Smooth muscle cell (in vitro differentiated cells): ENCODE measurements at regions not wholly inside any gene's neighbourhood (a gene's known extent, or its start where the extent isn't known, plus 50 kb on each side); places are given as distances from the start of the nearest gene placed in this dataset.

Source experiments
- DNase-seq: peaks from one replicate; lab custom pipeline; 2025; ENCODE audit not compliant: unreplicated experiment; lab: John Stamatoyannopoulos, UW
- H2AFZ ChIP-seq: fragments of 200-600 bp; sonication (generic); 2 replicates; pipeline ENCODE4 v1.6.0; 2016; ENCODE audit warnings: antibody characterized with exemption, low read depth, mild to moderate bottlenecking
- H3F3A ChIP-seq: fragments of 200-600 bp; sonication (generic); 2 replicates; pipeline ENCODE4 v1.6.0; 2017; ENCODE audit warnings: antibody characterized with exemption, low read depth
- H3K27ac ChIP-seq: fragments of 200-600 bp; sonication (generic); 2 replicates; pipeline ENCODE4 v1.5.1; 2016; ENCODE audit warnings: low read depth, mild to moderate bottlenecking
- H3K27me3 ChIP-seq: fragments of 200-600 bp; sonication (generic); 2 replicates; pipeline ENCODE4 v1.6.1; 2016; ENCODE audit warnings: low read depth, mild to moderate bottlenecking
- H3K36me3 ChIP-seq: fragments of 200-600 bp; sonication (generic); 2 replicates; pipeline ENCODE4 v1.5.1; 2016; ENCODE audit warnings: low read depth
- H3K4me1 ChIP-seq: fragments of 200-600 bp; sonication (generic); 2 replicates; pipeline ENCODE4 v1.5.1; 2016; ENCODE audit warnings: low read depth
- H3K4me2 ChIP-seq: fragments of 200-600 bp; sonication (generic); 2 replicates; pipeline ENCODE4 v1.6.0; 2016; ENCODE audit warnings: mild to moderate bottlenecking
- H3K4me3 ChIP-seq: fragments of 200-600 bp; sonication (generic); 2 replicates; pipeline ENCODE4 v1.5.1; 2016; ENCODE audit warnings: mild to moderate bottlenecking
- H3K79me2 ChIP-seq: fragments of 200-600 bp; sonication (generic); 2 replicates; pipeline ENCODE4 v1.6.0; 2016; ENCODE audit warnings: low read depth, mild to moderate bottlenecking
- H3K9ac ChIP-seq: fragments of 200-600 bp; sonication (generic); 2 replicates; pipeline ENCODE4 v1.6.0; 2016; ENCODE audit warnings: low read depth
- H3K9me3 ChIP-seq: fragments of 200-600 bp; sonication (generic); replicated peaks from 2 replicates; pipeline ENCODE4 v1.5.1; 2016; ENCODE audit warnings: low read depth
- H4K20me1 ChIP-seq: fragments of 200-600 bp; sonication (generic); 2 replicates; pipeline ENCODE4 v1.6.0; 2016; ENCODE audit warnings: low read depth
- CTCF ChIP-seq: fragments of 200-600 bp; sonication (generic); IDR thresholded peaks from 2 replicates; pipeline ENCODE4 v1.5.1; 2017; ENCODE audit warnings: borderline replicate concordance, mild to moderate bottlenecking, antibody characterized with exemption; ENCODE audit not compliant: insufficient read depth, poor library complexity, severe bottlenecking
- WGBS: methylation state at CpG from one replicate; pipeline ENCODE4 v1.1.7; 2016; ENCODE audit warnings: low lambda C conversion rate; 5-methylcytosine and 5-hydroxymethylcytosine counted together

- H2AFZ ChIP-seq = no peak overlapping the region
- no peak for DNase-seq
- no peaks in the 10 kb centered on the region for H3K36me3 ChIP-seq
- H3K9me3 ChIP-seq = no peaks in the 10 kb centered on the region
- no peak overlapping the region for H3K27ac ChIP-seq
- H3K4me2 ChIP-seq = no peak overlapping the region
- TF ChIP-seq CTCF = no peak
- no peaks in the 10 kb centered on the region for H3K4me1 ChIP-seq
- H3K79me2 ChIP-seq = no peaks in the 10 kb centered on the region
- H3K9ac ChIP-seq = no peak overlapping the region
- H3F3A ChIP-seq = no peaks in the 10 kb centered on the region
- H3K27me3 ChIP-seq = peaks cover 4% of the 10 kb centered on the region
- 86% methylated on average over 10 of the region's 10 CpGs for WGBS
- no peak overlapping the region for H3K4me3 ChIP-seq
- H4K20me1 ChIP-seq = no peaks in the 10 kb centered on the region
Measured at GRCh38 chr10:125494651-125495239, 188.2 kb downstream of the TEX36 start.

GRCh38 chr10:125491381-125491780 lies 191.6 kb downstream of the TEX36 start:
- H3K36me3 ChIP-seq = no peaks in the 10 kb centered on the region
- H3K4me2 ChIP-seq = no peak overlapping the region
- DNase-seq = no peak
- H3K4me1 ChIP-seq = no peaks in the 10 kb centered on the region
- no peak overlapping the region for H3K9ac ChIP-seq
- WGBS = 89% methylated on average over 2 of the region's 2 CpGs
- no peak overlapping the region for H3K27ac ChIP-seq
- no peaks in the 10 kb centered on the region for H3K27me3 ChIP-seq
- no peaks in the 10 kb centered on the region for H3F3A ChIP-seq
- no peak for TF ChIP-seq CTCF
- H2AFZ ChIP-seq = no peak overlapping the region
- no peak overlapping the region for H3K4me3 ChIP-seq
- H3K79me2 ChIP-seq = no peaks in the 10 kb centered on the region
- H3K9me3 ChIP-seq = no peaks in the 10 kb centered on the region
- no peaks in the 10 kb centered on the region for H4K20me1 ChIP-seq

- 76% methylated on average over 6 of the region's 6 CpGs for WGBS
- no peaks in the 10 kb centered on the region for H3K4me1 ChIP-seq
- H2AFZ ChIP-seq = no peak overlapping the region
- TF ChIP-seq CTCF = no peak
- no peaks in the 10 kb centered on the region for H3K79me2 ChIP-seq
- H3F3A ChIP-seq = no peaks in the 10 kb centered on the region
- no peak overlapping the region for H3K4me2 ChIP-seq
- H3K27me3 ChIP-seq = no peaks in the 10 kb centered on the region
- H3K9me3 ChIP-seq = no peaks in the 10 kb centered on the region
- no peak overlapping the region for H3K27ac ChIP-seq
- no peak overlapping the region for H3K9ac ChIP-seq
- no peaks in the 10 kb centered on the region for H4K20me1 ChIP-seq
- H3K4me3 ChIP-seq = no peak overlapping the region
- no peak for DNase-seq
- H3K36me3 ChIP-seq = no peaks in the 10 kb centered on the region
Measured at GRCh38 chr10:125489731-125490130, 193.2 kb downstream of the TEX36 start.

GRCh38 chr10:125485665-125486064 lies 197.3 kb downstream of the TEX36 start:
- WGBS = 97% methylated on average over 4 of the region's 4 CpGs
- Histone ChIP-seq H2AFZ (no peak overlapping the region), H3K4me3 (no peak overlapping the region), H3K36me3 (no peaks in the 10 kb centered on the region), H3F3A (no peaks in the 10 kb centered on the region), H3K4me1 (peaks cover 9% of the 10 kb centered on the region), H3K4me2 (no peak overlapping the region), H3K79me2 (no peaks in the 10 kb centered on the region), H3K27me3 (no peaks in the 10 kb centered on the region), H3K9ac (no peak overlapping the region), H4K20me1 (no peaks in the 10 kb centered on the region), H3K27ac (no peak overlapping the region), H3K9me3 (no peaks in the 10 kb centered on the region)
- TF ChIP-seq CTCF = no peak
- no peak for DNase-seq
